ENCODE measurements at regions not wholly inside any gene's neighbourhood (a gene's known extent, or its start where the extent isn't known, plus 50 kb on each side); places are given as distances from the start of the nearest gene placed in this dataset.

DNA sequence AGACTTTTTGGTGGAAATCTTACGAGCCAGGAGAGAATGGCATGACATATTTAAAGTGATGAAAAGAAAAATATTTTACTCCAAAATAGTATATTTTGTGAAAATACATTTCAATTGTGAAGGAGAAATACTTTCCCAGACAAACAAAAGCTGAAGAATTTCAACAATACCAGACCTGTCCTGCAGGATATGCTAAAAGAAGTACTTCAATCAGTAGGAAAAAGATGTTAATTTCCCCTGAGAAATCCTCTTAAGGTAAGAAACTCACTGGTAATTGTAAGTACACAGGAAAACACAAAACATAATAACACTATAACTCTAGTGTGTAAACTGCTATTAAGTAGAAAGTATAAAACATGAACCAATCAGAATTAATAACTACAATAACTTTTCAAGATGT, 341.8 kb upstream of the GJE1 start:
- no peak for TF ChIP-seq CTCF (IDR thresholded peaks at IDR 0.05; ENCODE audit: control extremely low read depth, extremely low read depth, low read depth, missing control alignments)
- CTCF ChIA-PET = no interaction called here
- no peak for DNase-seq (ENCODE audit: extremely low spot score)
- POLR2A ChIA-PET = no interaction called here

DNA sequence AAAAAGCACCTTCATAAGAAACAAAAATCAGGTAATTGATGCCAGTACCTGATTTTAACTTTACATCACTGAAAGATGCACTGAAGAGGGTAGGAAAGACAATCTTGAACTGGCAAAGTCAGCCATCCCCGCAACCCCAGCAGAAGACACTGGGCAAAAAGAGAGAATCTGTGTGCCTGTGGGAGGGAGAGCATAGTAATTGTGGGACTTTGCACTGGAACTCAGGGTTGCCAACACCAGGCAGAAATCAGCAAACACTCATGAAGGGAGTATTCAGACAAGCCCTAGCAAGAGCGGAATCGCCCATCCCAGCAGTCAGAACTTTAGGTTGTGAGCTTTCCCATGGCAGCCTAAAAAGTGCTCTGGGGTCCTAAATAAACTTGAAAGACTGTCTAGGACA, 344.6 kb upstream of the GJE1 start:
- no peak for DNase-seq (ENCODE audit: extremely low spot score)
- CTCF ChIA-PET = interaction anchor here (1.3 to 1.6 kb wide), 2 partner anchors 11 to 43 kb away, joined by 4 read pairs; no protein-coding TSS in a partner anchor
- no peak for TF ChIP-seq CTCF (IDR thresholded peaks at IDR 0.05; ENCODE audit: control extremely low read depth, extremely low read depth, low read depth, missing control alignments)
- POLR2A ChIA-PET = no interaction called here

DNA sequence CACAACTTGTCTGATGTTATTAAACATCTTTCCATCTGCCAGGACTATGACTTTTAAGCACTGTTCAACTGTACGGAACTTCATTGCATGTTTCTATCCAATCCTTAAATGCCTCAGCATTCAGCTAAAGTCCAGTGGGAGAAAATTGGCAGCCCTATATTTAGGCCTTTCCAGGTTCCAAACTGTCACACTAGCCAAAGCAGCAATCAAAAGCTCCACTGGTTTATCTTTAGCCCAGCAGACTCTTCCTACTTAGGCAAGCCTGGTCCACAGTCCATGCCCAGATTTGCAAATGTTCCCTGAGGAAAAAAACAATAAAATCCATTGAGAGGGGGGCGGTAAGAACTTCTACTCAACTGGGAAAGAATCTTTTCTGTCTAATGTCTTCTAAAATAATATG, 349.1 kb upstream of the GJE1 start:
- POLR2A ChIA-PET = no interaction called here
- no peak for DNase-seq (ENCODE audit: extremely low spot score)
- TF ChIP-seq CTCF (IDR thresholded peaks at IDR 0.05; ENCODE audit: control extremely low read depth, extremely low read depth, low read depth, missing control alignments) = no peak
- CTCF ChIA-PET = interaction anchor here (1.1 kb wide), 1 partner anchor 11 kb away, joined by 3 read pairs; no protein-coding TSS in a partner anchor

DNA sequence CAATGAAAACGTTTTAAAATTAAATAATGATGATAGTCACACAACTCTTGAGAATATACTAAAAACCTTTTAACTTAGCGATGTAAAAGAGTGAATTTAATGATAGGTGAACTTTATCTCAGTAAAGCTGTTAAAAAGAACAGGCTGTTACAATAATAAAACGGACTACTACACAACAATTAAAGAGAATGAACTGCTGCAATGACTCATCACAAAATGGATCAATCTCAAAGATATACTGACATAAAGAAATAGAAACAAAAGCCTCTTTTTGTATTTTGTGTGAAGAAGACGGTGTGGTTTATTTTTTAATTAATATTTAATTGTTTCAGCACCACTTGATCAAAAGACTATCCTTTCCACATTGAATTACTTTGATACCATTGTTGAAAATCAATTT, 352.4 kb upstream of the GJE1 start:
- POLR2A ChIA-PET = no interaction called here
- no peak for TF ChIP-seq CTCF (IDR thresholded peaks at IDR 0.05; ENCODE audit: control extremely low read depth, extremely low read depth, low read depth, missing control alignments)
- DNase-seq (ENCODE audit: extremely low spot score) = no peak
- CTCF ChIA-PET = interaction anchor here (0.8 kb wide), 1 partner anchor 8 kb away, joined by 3 read pairs; no protein-coding TSS in a partner anchor

- POLR2A ChIA-PET = no interaction called here
- TF ChIP-seq CTCF (IDR thresholded peaks at IDR 0.05; ENCODE audit: control extremely low read depth, extremely low read depth, low read depth, missing control alignments) = no peak
- CTCF ChIA-PET = no interaction called here
- DNase-seq (ENCODE audit: extremely low spot score) = no peak
These were observed 368.3 kb upstream of the GJE1 start for GRCh38 chr6:141764388-141764787.

GRCh38 chr6:141758430-141758829, 374.3 kb upstream of the GJE1 start:
- POLR2A ChIA-PET = no interaction called here
- TF ChIP-seq CTCF (IDR thresholded peaks at IDR 0.05; ENCODE audit: control extremely low read depth, extremely low read depth, low read depth, missing control alignments) = no peak
- DNase-seq (ENCODE audit: extremely low spot score) = no peak
- CTCF ChIA-PET = interaction anchor here (1.1 to 1.4 kb wide), 2 partner anchors 12 to 14 kb away, joined by 3 read pairs; no protein-coding TSS in a partner anchor

DNA sequence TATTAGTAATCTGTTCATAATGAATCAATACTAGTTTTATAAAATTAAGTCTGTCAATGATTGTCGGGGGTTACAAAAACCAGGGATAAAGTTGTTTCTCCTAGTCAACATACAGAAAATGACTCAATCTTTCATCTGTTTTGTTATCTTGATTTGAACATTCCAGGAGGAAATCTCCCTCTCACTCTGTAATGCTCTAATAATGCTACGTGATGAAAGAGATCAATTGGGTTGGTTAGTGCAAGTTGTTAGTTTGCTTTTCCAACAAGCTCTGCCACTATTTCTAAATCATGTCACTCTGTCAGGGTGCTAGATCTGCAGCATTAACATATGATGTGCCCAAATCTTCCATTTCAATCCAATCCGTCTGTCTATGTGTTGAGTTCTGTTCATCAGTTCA, 379.5 kb upstream of the GJE1 start:
- ChIA-PET CTCF (no interaction called here), POLR2A (no interaction called here)
- no peak for DNase-seq (ENCODE audit: extremely low spot score)
- TF ChIP-seq CTCF (IDR thresholded peaks at IDR 0.05; ENCODE audit: control extremely low read depth, extremely low read depth, low read depth, missing control alignments) = no peak
